ENCODE measurements at regions not wholly inside any gene's neighbourhood (a gene's known extent, or its start where the extent isn't known, plus 50 kb on each side); places are given as distances from the start of the nearest gene placed in this dataset.

DNA sequence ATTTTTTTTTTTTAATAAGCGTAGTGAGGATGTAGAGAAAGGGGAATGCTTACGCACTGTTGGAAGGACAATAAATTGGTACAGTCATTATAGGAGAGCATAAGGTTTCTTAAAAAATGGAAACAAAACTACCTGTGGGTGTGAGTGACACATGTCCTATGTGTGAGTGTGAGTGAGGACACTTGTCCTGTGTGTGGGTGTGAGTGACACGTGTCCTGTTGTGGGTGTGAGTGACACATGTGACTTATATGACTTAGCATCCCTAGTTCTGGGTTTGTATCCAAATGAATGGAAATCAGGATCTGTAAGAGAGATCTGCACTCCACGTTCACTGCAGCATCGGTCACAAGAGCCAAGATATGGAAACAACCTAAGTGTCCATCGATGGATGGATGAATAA is 91.8 kb downstream of the CBLN2 start:
- no peak for DNase-seq
- no peak overlapping the region for H3K4me3 ChIP-seq
- no peaks in the 10 kb centered on the region for H3K9me3 ChIP-seq
- intact Hi-C loops (cut with DNase I) = no loop called here
- WGBS, 2 donors = 84 to 86% methylated on average over 6 of the region's 6 CpGs
- no peaks in the 10 kb centered on the region for H3K27me3 ChIP-seq
- TF ChIP-seq POLR2AphosphoS5 (IDR thresholded peaks at IDR 0.05) (no peak), POLR2A (IDR thresholded peaks at IDR 0.05) (no peak), EP300 (IDR thresholded peaks at IDR 0.05) (no peak)
- TF ChIP-seq, protein P1, sequence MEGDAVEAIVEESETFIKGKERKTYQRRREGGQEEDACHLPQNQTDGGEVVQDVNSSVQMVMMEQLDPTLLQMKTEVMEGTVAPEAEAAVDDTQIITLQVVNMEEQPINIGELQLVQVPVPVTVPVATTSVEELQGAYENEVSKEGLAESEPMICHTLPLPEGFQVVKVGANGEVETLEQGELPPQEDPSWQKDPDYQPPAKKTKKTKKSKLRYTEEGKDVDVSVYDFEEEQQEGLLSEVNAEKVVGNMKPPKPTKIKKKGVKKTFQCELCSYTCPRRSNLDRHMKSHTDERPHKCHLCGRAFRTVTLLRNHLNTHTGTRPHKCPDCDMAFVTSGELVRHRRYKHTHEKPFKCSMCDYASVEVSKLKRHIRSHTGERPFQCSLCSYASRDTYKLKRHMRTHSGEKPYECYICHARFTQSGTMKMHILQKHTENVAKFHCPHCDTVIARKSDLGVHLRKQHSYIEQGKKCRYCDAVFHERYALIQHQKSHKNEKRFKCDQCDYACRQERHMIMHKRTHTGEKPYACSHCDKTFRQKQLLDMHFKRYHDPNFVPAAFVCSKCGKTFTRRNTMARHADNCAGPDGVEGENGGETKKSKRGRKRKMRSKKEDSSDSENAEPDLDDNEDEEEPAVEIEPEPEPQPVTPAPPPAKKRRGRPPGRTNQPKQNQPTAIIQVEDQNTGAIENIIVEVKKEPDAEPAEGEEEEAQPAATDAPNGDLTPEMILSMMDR (IDR thresholded peaks at IDR 0.05) = no peak
- H3K36me3 ChIP-seq = no peaks in the 10 kb centered on the region
- H3K4me1 ChIP-seq = no peaks in the 10 kb centered on the region
- no peak overlapping the region for H3K27ac ChIP-seq

DNA sequence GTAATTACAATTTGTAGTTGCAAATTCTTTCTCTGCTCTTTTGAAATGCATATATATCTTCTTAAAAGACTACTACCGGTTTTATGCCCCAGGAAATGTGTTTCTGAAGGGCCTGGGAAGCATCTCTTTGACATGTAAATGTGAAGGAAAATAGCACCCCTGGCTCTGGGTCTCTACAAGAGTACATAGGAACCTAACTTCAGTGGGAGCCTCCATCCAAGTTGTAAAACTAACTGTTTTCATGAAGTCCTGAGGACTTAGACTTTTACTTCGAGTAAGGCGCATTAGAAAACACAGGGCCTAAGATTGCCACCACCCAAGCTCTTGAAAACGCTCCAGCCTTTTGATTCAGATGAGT is 99.4 kb downstream of the CBLN2 start:
- H3K27me3 ChIP-seq = no peaks in the 10 kb centered on the region
- no peak for TF ChIP-seq POLR2A (IDR thresholded peaks at IDR 0.05)
- TF ChIP-seq, protein P1 (IDR thresholded peaks at IDR 0.05) = no peak
- TF ChIP-seq EP300 (IDR thresholded peaks at IDR 0.05) = no peak
- no peaks in the 10 kb centered on the region for H3K9me3 ChIP-seq
- no peak for DNase-seq
- H3K27ac ChIP-seq = no peak overlapping the region
- no peaks in the 10 kb centered on the region for H3K36me3 ChIP-seq
- intact Hi-C loops (cut with DNase I) = no loop called here
- no peaks in the 10 kb centered on the region for H3K4me1 ChIP-seq
- no peak overlapping the region for H3K4me3 ChIP-seq
- WGBS, 2 donors = 35 to 52% methylated on average over 4 of the region's 4 CpGs

DNA sequence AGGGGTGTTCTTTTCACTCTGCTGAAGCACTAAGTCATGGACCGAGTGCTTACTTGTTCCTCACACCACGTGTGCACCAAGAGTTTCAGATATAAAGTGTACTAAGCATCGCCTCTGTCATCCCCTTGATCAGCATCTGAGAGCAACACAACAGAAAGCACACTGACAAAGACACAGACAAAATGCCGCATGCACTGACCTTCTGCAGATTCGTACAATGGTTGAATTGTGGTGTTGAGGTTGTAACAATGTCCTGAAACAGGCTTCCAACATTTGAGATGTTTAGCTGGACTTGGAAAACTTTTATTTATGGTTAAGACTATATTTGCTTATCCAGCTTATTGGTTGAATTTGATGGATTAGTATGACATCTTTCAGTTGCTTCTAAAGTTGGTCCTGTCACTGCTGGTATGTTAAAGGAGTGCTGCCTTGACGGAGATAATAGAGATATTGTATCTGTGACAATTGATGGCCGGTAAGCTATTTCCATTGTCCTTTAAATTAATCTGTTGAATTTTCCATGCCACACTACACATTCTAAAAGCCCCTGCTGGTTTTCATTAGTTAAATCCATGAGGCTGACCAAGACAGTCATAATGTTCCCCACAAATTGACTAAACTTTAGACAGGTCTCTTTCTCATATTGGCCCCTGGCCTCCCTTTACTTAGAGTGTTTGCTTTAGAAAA is 99.9 kb downstream of the CBLN2 start:
- no peak for TF ChIP-seq EP300 (IDR thresholded peaks at IDR 0.05)
- no peak for TF ChIP-seq POLR2A (IDR thresholded peaks at IDR 0.05)
- TF ChIP-seq, protein P1 (IDR thresholded peaks at IDR 0.05) = no peak
- TF ChIP-seq POLR2AphosphoS5 (IDR thresholded peaks at IDR 0.05) = no peak
- no peaks in the 10 kb centered on the region for H3K9me3 ChIP-seq
- H3K36me3 ChIP-seq = no peaks in the 10 kb centered on the region
- H3K4me1 ChIP-seq = no peaks in the 10 kb centered on the region
- H3K27me3 ChIP-seq = no peaks in the 10 kb centered on the region
- 63 to 64% methylated on average over 7 of the region's 7 CpGs for WGBS, 2 donors
- DNase-seq = no peak
- H3K27ac ChIP-seq = no peak overlapping the region
- intact Hi-C loops (cut with DNase I) = no loop called here
- no peak overlapping the region for H3K4me3 ChIP-seq

- H3K4me1 ChIP-seq = no peaks in the 10 kb centered on the region
- intact Hi-C loops (cut with DNase I) = no loop called here
- no peak for DNase-seq
These were observed 107.7 kb downstream of the CBLN2 start for GRCh38 chr18:72436401-72436800.

More at GRCh38 chr18:72436401-72436800, 107.7 kb downstream of the CBLN2 start:
- H3K4me3 ChIP-seq = no peak overlapping the region
- no peaks in the 10 kb centered on the region for H3K9me3 ChIP-seq
- no peaks in the 10 kb centered on the region for H3K36me3 ChIP-seq
- no peaks in the 10 kb centered on the region for H3K27me3 ChIP-seq
- WGBS, 2 donors = 43 to 57% methylated on average over 3 of the region's 3 CpGs
- TF ChIP-seq POLR2AphosphoS5 (IDR thresholded peaks at IDR 0.05) = no peak
- no peak for TF ChIP-seq EP300 (IDR thresholded peaks at IDR 0.05)
- TF ChIP-seq, protein P1 (IDR thresholded peaks at IDR 0.05) = no peak
- TF ChIP-seq POLR2A (IDR thresholded peaks at IDR 0.05) = no peak
- no peak overlapping the region for H3K27ac ChIP-seq
